SH-SY5Y (cell line): ENCODE measurements at regions not wholly inside any gene's neighbourhood (a gene's known extent, or its start where the extent isn't known, plus 50 kb on each side); places are given as distances from the start of the nearest gene placed in this dataset.

Experiments
- GATA2 ChIP-seq: IDR thresholded peaks from 2 replicates; pipeline ENCODE4 v1.6.1; 2011; ENCODE audit warnings: mild to moderate bottlenecking, low read depth, low read length
- GATA3 ChIP-seq: IDR thresholded peaks from 2 replicates; pipeline ENCODE4 v1.6.1; 2011; ENCODE audit warnings: low read depth, mild to moderate bottlenecking, low read length, moderate library complexity

DNA sequence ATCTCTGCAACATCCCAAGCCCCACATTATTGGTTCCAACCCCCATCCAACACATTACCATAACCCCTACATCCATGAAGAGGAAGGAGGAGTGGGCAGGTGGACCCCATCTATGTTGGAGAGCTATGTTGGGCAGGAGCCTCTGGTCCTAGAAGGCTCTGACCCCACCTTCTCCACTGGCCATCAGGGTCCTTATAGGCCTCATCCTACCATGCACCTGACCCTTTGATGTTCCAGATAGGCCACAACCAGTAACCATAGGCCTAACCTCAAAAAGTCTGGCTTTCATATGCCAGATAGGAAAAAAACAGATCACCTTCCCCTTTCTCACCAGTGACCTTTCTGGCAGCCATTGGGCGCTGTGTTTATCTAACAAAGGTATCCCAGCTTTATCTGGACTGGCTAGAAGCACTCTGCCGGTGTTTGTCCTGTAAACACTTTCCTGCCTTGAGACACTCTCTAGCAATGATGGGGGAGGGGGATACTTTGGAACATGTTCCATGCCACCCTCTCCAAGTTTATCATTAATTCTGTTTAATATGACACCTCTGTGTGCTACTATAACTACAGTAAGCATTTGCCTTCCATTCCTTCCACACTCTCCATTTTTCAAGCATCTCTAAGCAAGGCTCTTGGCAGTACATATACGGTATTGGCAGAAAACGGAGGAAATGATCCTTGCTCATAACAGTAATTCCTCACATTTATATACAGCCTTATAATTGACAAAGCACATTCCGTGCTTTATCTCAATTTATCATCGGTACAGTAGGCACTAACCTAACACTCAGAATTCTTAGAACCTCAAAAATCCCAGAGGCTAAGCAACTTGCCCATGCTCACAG, 377.1 kb downstream of the VPS13C start:
- TF ChIP-seq GATA3 (no peak), GATA2 (no peak)

DNA sequence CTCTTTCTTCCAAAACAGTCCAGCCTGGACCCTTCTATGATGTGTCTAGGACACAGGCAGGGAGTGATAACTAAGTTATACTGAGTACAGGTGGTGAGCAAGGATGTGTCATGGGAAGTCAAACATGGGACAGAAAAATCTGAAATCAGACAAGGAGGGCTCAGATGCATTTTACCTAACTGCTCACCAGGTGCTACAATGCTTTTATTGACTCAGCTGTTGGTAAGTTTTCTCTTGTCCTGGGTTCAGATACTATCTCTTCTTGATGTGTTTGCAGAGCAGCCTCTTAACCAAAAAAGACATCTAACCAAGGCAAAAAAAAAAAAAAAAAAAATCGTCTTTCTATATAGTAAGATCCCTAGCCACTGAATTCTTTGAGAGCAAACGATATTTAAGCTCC, 378.6 kb downstream of the VPS13C start:
- TF ChIP-seq GATA2 (no peak), GATA3 (no peak)

DNA sequence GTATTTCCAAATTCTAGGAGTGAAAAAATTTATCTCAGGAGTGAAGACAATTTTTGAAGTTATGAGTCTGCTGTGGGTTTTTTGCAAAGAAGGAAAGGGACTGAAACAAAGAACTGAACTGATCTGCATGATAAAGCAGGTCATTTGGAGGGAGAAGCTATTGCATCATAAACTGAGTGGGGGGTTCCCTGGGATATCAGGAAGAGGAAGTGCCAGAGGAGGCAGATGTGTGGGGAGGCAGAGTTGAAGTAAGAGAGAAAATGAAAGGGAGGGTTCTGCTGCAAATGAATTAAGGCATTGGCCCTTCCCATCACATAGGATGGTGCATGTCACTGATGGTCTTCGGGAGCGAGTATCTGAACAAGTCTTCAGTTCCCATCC, 379.2 kb downstream of the VPS13C start:
- no peak for TF ChIP-seq GATA2
- no peak for TF ChIP-seq GATA3

GRCh38 chr15:61680260-61681037, 379.8 kb downstream of the VPS13C start:
- no peak for TF ChIP-seq GATA3

DNA sequence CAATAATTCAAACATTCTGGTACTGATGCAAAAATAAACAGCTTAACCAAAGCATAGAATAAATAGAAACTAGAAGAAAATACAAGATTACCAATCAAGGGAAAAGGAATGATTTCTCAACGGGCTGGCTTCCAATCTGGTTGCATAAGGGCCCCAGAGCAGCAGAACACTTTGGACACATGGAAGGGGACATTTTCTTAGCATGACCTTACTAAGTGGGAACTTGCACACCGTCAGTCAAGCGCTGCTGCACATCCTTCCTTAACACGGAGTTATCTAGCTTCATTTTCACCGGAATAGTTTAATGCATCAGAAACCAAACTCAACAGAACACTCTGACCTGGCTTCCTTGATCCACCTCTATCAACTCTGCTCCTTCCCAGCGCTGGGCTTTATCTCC, 388.5 kb downstream of the VPS13C start:
- TF ChIP-seq GATA2: no peak

DNA sequence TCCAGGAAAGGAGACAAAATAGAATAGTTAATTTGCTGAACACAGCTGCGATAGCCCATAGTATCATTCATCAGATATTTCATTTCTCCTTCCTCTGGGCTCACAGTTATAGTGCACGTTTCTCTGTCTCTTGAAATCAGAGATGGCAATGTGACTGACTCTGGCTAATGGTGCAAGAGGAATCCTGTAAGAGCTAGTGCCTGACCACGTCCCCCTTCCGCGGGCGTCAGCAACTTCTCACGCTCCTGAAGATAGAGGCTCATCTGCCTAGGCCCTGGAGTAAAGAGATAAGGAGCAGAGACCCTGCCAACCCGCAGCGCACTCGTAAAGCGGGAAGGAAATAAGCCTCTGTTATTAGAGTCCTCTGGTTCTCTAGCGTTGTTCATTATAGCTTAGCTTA, 391.8 kb downstream of the VPS13C start:
- TF ChIP-seq GATA3: no peak
- no peak for TF ChIP-seq GATA2

- TF ChIP-seq GATA2: no peak
- no peak for TF ChIP-seq GATA3
Measured at GRCh38 chr15:61661791-61662190, 398.5 kb downstream of the VPS13C start.

DNA sequence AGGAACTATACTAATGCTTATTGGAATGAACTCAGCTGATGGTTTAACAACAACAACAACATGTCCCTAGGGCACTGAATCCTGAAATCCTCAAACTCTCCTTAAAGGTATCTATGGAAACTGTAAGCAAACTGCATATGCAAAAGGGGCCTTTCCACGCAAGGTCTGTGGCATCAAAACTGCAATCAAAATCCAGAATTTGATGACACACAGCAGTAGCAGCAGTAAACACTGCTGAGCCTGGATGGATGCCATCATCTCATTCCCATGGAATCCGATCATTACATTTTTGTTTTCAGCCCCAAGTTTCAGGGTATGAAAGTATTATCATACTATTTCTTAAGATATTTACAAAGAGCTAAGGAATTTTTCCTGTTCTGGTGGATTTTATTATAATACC, 399.7 kb downstream of the VPS13C start:
- no peak for TF ChIP-seq GATA2
- TF ChIP-seq GATA3: no peak

- no peak for TF ChIP-seq GATA2
- no peak for TF ChIP-seq GATA3
Measured at GRCh38 chr15:61659566-61660190, 400.6 kb downstream of the VPS13C start.

GRCh38 chr15:61657461-61657860, 402.8 kb downstream of the VPS13C start:
- no peak for TF ChIP-seq GATA3

DNA sequence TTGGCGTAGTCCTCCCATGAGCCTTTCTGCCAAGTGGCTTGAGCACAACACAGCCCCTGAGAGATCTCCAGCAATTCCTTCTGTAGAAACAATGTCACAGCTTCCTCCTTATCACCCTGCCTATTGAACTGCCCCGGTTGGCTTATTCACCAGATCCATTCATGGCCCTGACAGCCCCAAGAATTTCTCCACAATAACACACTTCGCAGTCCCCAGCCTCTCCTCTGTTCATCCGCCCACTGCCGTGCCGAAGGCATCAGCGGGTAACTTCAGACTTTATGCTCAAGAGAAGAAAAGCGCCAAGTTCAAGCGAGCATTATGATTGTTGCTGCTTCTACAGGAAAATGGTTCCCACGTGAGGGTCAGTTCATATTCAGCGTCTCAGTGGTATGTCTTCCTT, 403.9 kb downstream of the VPS13C start:
- no peak for TF ChIP-seq GATA2
- TF ChIP-seq GATA3: no peak

DNA sequence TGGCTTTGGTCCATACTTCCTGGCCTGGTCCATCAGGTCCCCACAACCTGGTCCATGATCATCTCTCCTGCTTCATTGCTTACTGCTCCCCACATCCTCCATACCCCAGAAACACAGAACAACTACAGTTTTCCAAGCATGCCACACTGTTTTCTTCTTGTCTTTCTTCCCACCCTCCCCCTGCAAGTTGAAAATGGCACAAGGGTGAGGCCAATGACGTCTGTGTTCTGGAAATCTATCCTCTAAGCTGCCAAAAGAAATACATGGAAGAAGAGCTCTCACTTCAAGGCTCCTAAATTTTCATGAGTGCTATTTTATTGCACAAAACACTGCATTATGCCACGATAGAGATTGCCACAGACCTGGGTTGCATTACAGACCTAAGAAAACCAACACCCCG, 404.4 kb downstream of the VPS13C start:
- TF ChIP-seq GATA2 (no peak), GATA3 (no peak)

GRCh38 chr15:61654918-61655317, 405.3 kb downstream of the VPS13C start:
- TF ChIP-seq GATA2: no peak
- TF ChIP-seq GATA3: no peak

- TF ChIP-seq GATA3: no peak
- no peak for TF ChIP-seq GATA2
Measured at GRCh38 chr15:61654002-61654740, 406.1 kb downstream of the VPS13C start.

GRCh38 chr15:61653110-61653509, 407.1 kb downstream of the VPS13C start:
- TF ChIP-seq GATA3 (no peak), GATA2 (no peak)
